HT1080 (cell line): ENCODE measurements at regions not wholly inside any gene's neighbourhood (a gene's known extent, or its start where the extent isn't known, plus 50 kb on each side); places are given as distances from the start of the nearest gene placed in this dataset.
"Not testable (repeated sequence)": the region's sequence is repeated elsewhere in the genome, so short reads cannot be mapped to it uniquely, and the experiment has no call there.

ENCODE experiments used
- DNase-seq: peaks from one replicate; pipeline ENCODE4 v3.0.0-alpha.2; 2015; ENCODE audit warnings: low read depth

- DNase-seq = peak; percentile 85
These were observed 485.3 kb downstream of the CDH9 start for GRCh38 chr5:26553079-26553478.

GRCh38 chr5:26543987-26544386 is 494.4 kb downstream of the CDH9 start:
- no peak for DNase-seq

DNA sequence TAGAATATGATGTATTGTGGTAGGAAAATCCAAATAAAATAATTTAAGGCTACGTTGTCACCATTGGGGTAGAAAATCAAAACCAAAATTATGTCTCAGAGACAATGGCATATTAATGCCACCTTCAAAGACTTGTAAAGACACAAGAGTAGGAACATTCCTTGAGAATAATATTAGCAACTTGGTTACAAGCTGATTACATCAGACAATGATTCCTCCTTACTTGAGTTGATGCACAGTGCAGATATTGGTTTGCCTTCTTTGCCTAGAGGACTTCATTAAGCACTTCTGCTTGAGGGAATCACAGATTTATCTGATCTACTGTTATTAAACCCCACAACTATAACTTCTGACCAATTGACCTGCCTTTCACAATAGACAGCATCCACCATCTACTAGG is 500.2 kb downstream of the CDH9 start:
- DNase-seq = no peak

DNA sequence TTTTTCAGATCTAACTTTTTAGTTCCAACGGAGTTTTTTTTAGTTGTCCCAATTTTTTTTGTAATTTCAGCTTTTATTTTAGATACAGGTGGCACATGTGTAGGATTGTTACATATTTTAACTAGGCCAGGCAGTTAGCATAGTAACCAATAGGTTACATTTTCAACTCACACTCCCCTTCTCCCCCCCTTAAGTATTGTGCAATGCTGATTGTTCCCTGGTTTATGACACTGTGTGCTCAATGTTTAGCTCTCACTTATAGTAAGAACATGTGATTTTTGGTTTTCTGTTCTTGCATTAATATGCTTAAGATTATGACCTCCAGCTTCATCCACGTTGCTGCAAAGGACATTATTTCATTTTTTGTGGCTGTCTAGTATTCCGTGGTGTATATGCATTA is 503.2 kb downstream of the CDH9 start:
- DNase-seq = no peak

- no peak for DNase-seq
These were observed 508.1 kb downstream of the CDH9 start for GRCh38 chr5:26530305-26530704.

DNA sequence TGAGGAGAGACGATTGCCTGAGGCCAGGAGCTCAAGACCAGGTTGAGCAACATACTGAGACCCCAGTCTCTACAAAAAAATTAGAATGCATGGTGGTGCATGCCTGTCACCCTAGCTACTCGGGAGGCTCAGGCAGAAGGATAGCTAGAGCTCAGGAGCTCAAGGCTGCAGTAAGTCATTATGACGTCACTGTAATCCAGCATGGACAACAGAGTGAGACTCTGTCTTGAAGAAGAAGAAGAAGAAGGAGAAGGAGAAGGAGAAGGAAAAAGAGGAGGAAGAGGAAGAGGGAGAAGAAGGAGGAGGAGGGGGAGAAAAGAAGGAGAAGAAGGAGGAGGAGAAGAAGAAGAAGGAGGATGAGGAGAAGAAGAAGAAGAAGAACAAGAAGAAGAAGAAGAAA is 519.1 kb downstream of the CDH9 start:
- no peak for DNase-seq

- no peak for DNase-seq
These were observed 520.3 kb downstream of the CDH9 start for GRCh38 chr5:26518065-26518464.

- no peak for DNase-seq
These were observed 539.4 kb downstream of the CDH9 start for GRCh38 chr5:26498972-26499371.

GRCh38 chr5:26495437-26495836 is 542.9 kb downstream of the CDH9 start:
- DNase-seq = no peak

- no peak for DNase-seq
These were observed 545.4 kb downstream of the CDH9 start for GRCh38 chr5:26492906-26493459.

DNA sequence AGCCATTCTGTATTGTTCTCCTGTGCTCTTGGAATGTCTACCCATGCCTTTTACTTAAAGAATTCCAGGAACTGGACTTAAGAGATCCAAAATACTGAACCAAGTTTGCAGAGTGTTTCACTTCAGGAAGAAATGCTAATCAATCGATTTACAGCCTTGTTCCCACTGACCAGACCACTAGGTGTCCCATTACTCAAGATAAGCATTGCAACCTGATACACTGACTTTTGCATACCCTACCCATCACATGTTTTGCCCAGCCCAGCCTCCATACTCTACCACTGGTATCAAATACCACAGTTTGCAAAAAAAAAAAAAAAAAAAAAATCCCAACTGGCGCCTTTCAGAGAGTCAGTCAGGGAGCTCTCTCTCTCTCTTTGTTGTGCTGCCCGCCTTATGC is 550.8 kb downstream of the CDH9 start:
- no peak for DNase-seq

GRCh38 chr5:26486631-26487030 is 551.8 kb downstream of the CDH9 start:
- DNase-seq = no peak

- DNase-seq = not testable (repeated sequence)
These were observed 553.1 kb downstream of the CDH9 start for GRCh38 chr5:26485146-26485860.

DNA sequence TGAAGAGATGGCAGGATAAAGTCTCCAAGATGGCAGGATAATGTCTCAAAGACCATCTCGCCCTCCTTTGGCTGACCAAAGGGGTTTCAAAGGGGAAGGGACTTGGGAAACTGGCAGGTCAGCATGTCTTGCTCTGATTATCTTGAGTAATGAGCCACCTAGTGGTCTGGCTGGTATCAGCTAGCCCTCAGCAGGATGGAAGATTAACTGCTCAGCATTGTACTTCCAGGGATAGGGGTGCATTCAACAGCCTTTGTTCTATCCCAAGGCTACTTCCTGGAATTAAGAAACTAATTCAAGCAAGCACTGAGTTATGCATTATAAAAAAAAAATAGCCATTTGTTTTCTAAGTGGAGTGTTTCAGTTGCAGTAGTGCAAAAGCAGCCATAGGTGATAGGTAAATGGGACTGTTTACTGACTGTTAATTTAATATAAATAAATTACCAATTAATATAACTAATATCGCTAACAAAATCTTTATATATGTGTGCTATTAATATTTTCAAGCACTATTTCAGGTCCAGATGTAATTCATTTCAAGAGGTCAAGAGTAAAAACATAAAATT is 555.5 kb downstream of the CDH9 start:
- peak; percentile 77 for DNase-seq

DNA sequence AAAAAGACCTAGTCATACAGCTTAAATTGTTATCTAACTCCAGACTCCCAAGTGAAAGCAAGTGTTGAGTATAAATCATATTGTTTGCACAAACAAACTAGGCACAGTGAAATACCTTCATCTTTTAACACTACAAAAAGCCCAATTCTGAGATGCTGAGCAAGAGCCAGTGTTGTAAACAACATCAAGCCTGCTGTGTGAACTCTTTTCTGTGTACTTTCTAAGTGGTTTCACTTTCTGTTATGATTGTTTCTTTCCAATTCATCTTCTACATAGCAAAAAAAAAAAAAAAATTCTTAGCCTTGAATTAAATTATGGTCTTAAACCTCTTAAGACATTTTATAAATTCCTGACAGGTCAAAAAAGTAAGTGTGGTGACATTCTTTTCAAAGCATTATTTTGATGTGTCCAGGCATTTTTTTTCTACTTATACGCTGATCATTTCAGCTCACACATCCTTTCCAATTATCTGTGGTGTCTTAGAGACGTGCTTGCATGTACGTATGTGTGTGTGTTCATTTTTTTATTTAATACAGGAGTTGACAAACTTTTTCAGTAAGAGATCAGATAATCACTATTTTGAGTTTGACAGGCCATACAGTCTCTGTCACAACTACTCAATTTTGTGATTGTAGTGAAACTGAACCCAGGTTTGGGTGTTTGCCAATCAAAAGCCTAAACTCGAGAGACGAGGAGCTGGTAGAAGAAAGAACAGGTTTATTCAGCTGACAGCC is 556.1 kb downstream of the CDH9 start:
- DNase-seq = peak; percentile 11

GRCh38 chr5:26470439-26470838 is 567.9 kb downstream of the CDH9 start:
- DNase-seq = no peak

DNA sequence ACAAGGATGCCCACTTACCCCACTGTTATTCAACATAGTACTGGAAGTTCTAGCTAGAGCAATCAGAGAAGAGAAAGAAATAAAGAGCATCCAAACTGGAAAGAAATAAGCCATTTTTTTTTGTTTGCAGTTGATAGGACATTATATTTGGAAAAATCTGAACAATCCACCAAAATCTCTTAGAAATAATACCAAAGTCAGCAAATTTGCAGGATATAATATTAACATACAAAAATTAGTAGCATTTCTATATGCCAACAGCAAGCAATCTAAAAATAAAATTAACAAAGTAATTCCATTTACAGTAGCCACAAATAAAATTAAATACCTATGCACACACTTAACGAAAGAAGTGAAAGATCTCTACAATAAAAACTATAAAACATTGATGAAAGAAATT is 599.3 kb downstream of the CDH9 start:
- DNase-seq = no peak

DNA sequence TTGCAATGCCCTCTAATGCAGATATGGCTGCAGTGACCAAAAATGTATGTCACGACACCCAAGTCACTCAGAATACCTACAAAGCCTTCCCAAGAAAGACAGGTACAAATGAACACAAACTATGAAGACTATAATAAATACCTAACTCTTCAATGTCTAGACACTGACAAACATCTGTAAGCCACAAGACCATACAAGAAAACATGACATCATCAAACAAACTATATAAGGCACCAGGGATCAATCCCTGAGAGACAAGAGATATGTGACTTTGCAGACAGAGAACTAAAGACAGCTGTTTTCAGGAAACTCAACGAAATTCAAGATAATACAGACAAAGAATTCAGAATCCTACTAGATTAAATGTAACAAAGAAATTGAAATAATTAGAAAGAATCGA is 603.7 kb downstream of the CDH9 start:
- DNase-seq = no peak

DNA sequence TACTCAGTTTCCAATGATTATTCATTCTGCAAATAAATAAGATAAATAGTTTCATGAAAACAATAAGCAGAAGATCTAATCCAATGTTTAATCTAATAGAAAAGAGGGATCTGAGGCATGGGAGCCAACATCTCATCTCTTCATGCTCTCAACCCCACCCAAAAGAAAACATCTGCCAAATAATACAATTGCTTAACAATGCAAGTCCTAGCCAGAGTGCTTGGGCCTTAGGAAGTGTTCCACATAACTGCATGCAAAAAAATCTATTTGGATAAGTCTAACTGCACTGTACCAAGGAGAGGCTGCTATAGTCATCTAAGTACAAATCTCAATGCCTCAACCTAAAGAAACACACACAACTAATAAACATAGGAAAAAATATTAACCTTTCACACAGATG is 606.0 kb downstream of the CDH9 start:
- DNase-seq = no peak

- no peak for DNase-seq
These were observed 608.1 kb downstream of the CDH9 start for GRCh38 chr5:26430323-26430722.

DNA sequence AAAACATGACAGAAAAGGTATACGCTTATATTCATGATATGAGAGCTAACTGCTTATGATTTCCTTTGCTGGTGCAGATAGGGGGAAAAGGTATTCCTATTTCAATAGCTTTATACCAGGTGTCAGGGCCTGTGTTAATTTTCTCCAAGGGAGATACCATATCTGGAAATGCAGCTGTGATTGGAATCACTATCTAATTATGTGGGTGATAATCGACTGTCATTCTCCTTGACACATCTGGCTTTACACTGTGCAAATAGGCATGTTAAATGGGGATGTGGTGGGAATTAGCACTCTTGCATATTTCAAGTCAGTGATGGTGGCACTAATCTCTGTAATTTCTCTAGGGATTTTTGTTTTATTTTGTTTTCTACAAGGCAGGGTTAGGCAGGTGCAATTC is 611.1 kb downstream of the CDH9 start:
- no peak for DNase-seq

DNA sequence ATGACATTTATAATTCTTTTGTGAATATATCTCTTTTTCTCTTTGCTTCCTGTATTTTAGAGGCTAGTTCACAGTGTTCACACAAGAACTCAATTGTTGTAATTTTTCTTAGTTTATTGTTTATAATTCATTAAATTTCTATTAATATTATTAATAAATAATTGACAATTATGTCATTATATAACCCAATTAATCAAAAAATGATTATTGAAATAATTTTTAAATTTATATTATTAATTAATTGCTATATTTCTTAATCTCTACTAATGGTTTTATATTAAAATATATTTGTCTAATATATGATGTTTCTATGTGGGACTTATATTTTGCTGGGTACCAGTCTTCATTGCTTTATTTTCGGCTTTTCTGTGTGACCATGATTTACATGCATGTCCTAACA is 618.4 kb downstream of the CDH9 start:
- DNase-seq = no peak

DNA sequence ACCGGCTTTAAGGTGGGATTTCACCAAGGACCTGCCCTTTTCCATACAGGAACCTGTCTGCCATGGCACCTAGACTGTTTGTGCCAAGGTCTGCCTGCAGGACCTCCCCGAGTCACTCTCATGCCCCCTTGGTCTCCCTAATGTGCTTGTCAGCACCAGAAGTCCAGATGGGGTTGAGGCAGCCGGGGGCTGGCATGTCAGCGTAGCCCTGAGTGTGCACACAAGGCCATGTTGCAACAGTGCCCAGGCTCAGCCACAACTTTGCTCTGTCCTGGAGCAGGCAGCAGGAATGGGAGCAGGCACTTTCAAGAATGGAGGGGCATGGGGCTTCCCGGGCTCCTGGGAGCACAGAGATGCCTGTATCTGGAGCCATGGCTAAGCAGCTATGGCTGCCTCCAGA is 621.5 kb downstream of the CDH9 start:
- no peak for DNase-seq
